Ishikawa (cell line): ENCODE measurements at regions not wholly inside any gene's neighbourhood (a gene's known extent, or its start where the extent isn't known, plus 50 kb on each side); places are given as distances from the start of the nearest gene placed in this dataset.

ENCODE experiments used
- CEBPB ChIP-seq: IDR thresholded peaks from 2 replicates; pipeline ENCODE4 v1.6.1; 2012
- CREB1 ChIP-seq: IDR thresholded peaks from 2 replicates; pipeline ENCODE4 v1.6.1; 2012; ENCODE audit warnings: low read depth
- EGR1 ChIP-seq: IDR thresholded peaks from 2 replicates; pipeline ENCODE4 v1.6.1; 2012
- EP300 ChIP-seq: IDR thresholded peaks from 2 replicates; pipeline ENCODE4 v1.6.1; 2012; ENCODE audit warnings: borderline replicate concordance
- FOXM1 ChIP-seq: IDR thresholded peaks from 2 replicates; pipeline ENCODE4 v1.6.1; 2012; ENCODE audit warnings: low read depth, borderline replicate concordance
- NFIC ChIP-seq: IDR thresholded peaks from 2 replicates; pipeline ENCODE4 v1.6.1; 2012
- RAD21 ChIP-seq: IDR thresholded peaks from 2 replicates; pipeline ENCODE4 v1.6.1; 2012; ENCODE audit warnings: low read depth
- REST ChIP-seq: IDR thresholded peaks from 2 replicates; pipeline ENCODE4 v1.6.1; 2012; ENCODE audit warnings: low read depth, mild to moderate bottlenecking
- TAF1 ChIP-seq: IDR thresholded peaks from 2 replicates; pipeline ENCODE4 v1.6.1; 2012; ENCODE audit warnings: low read depth, mild to moderate bottlenecking
- TCF12 ChIP-seq: IDR thresholded peaks from 2 replicates; pipeline ENCODE4 v1.6.1; 2012; ENCODE audit warnings: low read depth
- TEAD4 ChIP-seq: IDR thresholded peaks from 2 replicates; pipeline ENCODE4 v1.6.1; 2012
- USF1 ChIP-seq: IDR thresholded peaks from 2 replicates; pipeline ENCODE4 v1.6.1; 2012
- YY1 ChIP-seq: IDR thresholded peaks from 2 replicates; pipeline ENCODE4 v1.6.1; 2012; ENCODE audit warnings: low read depth
- ZBTB7A ChIP-seq: IDR thresholded peaks from 2 replicates; pipeline ENCODE4 v1.6.1; 2012; ENCODE audit warnings: low read depth
- TF ChIP-seq, protein P1 (sequence below): IDR thresholded peaks from 2 replicates; pipeline ENCODE4 v1.6.1; 2012

DNA sequence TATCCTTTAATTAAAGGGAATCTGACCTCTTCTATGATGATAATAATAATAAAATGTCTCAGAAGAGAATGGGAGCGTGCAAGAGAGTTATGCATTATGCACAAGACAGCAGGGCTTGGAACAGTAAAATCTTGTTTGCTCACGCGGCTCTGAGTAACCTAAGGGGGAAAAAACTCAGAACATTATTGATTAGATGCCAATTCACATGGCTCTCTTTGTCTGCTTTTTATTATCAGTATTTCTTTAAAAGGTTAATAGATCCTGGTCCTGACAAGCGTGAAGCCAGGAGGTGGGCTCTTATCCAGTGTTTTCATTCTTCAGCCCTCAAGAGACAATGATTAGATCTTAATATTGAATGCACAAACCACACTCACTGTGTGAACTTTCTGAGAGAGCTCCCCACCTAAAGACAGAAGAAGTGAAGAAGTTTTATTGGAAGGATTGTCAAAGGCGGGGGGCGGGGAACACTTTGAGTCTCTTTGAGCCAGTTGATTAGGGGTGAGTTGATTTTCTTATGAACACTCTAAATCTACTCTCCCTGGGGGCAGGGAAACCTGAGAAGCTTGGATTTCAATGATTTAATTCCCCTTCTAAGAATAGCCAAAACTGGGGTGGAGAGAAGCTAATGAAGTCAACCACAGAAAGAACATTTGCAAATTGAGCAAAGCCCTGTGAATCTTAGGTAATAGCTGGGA is 127.5 kb upstream of the CTAGE1 start:
- TF ChIP-seq FOXM1 = no peak
- TF ChIP-seq REST = no peak
- no peak for TF ChIP-seq NFIC

GRCh38 chr18:22546905-22547570 is 129.3 kb upstream of the CTAGE1 start:
- TF ChIP-seq, protein P1, sequence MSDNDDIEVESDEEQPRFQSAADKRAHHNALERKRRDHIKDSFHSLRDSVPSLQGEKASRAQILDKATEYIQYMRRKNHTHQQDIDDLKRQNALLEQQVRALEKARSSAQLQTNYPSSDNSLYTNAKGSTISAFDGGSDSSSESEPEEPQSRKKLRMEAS = no peak
- TF ChIP-seq CEBPB (no peak), TAF1 (no peak), EP300 (no peak), FOXM1 (no peak), CREB1 (no peak), TEAD4 (no peak), REST (no peak), YY1 (no peak), TCF12 (no peak), ZBTB7A (no peak), USF1 (no peak), EGR1 (no peak)

DNA sequence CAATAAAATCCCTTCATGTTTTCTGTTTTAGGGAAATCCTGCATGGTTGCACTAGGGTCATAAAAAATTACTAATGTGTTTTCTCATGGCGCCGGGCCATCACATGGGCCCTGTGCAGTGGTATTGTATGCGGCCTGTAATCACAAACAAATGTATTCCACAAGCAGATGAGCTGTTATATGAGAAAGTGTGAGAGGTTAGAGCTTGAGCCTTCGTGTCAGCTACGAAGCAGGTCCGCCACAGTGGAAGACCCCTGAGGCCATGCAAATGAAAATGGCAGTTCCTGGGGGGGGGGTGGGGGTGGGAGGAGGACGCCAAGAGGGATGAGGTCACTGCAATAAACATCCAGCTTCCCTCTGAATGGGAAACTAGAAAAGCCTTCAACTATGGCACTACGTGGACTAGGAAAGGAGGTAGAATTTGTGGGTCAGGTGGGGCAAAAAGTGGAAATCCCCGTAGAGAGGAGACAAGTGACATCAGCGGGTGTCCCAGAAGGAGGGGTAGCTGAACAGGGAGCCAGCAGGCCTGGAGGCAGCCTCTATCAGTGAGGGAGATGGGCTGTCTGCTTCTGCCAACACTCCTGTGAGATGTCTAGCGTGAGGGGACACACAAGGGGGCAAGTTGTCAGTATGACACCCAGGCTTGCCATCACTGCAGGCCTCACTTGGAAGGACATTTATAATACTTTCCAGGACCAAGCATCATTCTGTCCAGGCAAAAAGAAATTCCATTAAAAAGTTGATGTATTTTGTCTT is 130.3 kb upstream of the CTAGE1 start:
- no peak for TF ChIP-seq EGR1
- no peak for TF ChIP-seq CREB1
- TF ChIP-seq YY1 = no peak
- TF ChIP-seq TCF12 = no peak
- TF ChIP-seq EP300 = no peak
- TF ChIP-seq REST = no peak
- TF ChIP-seq USF1 = no peak

GRCh38 chr18:22549260-22549937 is 131.7 kb upstream of the CTAGE1 start:
- no peak for TF ChIP-seq RAD21
- no peak for TF ChIP-seq FOXM1
- no peak for TF ChIP-seq CEBPB
- no peak for TF ChIP-seq NFIC
- TF ChIP-seq CREB1 = no peak
- TF ChIP-seq ZBTB7A = no peak
- no peak for TF ChIP-seq TCF12
- no peak for TF ChIP-seq TEAD4
- TF ChIP-seq EGR1 = no peak
- TF ChIP-seq, protein P1 = no peak
- no peak for TF ChIP-seq USF1
- TF ChIP-seq YY1 = no peak
- TF ChIP-seq TAF1 = no peak
- TF ChIP-seq REST = no peak
- TF ChIP-seq EP300 = no peak
